ACHN (cell line): ENCODE measurements at regions not wholly inside any gene's neighbourhood (a gene's known extent, or its start where the extent isn't known, plus 50 kb on each side); places are given as distances from the start of the nearest gene placed in this dataset.

Experiments used
- DNase-seq: peaks from one replicate; pipeline ENCODE4 v3.0.0-alpha.2; 2015
- in situ Hi-C: cut with HindIII; loops from 2 replicates; pipeline ENCODE4 v1.10.0; 2017; ENCODE audit warnings: low sequenced_read_pairs, low pct_ligation_motif_present, low pct_unique_long_range_greater_than_20kb

DNA sequence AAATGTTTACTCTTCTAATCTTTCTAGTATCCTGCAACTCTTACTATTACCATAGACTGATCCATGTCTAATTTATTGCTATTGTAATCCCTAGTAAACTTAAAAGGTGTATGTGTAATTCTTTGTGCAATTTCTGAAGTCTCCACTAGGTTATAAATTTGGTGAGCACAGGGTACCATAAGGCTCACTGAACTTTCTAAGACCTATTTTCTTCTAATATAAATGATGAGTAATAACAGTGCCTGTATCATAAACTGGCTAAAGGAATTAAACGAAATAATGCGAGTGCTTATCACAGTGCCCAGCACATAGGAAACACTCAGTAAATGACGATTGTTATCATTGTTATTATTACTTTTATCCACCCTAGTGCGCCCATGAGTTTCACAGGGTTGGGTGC, 119.1 kb downstream of the KLF12 start:
- in situ Hi-C loops: no loop called here
- DNase-seq: peak; percentile 9

DNA sequence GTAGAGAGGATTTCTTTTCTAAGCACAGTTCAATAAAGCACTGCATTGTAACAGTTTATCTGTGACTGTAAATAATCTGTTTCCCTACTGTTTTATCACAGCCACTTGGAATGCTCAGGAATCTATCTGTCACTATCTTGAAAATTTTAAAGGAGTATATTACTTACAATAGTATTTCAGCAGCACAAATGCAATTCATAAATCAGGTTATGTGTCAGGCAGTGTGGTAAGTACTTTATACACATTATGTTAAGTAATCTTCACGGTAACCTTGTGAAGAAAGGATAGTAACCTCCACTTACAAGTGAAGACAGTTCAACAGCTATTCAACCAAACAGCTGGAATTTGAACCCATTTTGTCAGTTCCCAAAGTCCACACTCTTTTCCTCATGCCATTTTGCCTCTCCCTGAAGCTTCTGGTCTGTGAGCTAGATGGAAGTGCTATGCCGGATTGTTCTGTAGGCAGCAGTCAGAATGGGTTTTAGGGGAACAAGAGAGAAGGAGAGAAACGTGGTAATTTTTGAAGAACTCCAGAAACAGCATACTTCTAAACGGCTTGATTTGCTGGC, 125.0 kb downstream of the KLF12 start:
- DNase-seq: no peak
- in situ Hi-C loops: no loop called here

DNA sequence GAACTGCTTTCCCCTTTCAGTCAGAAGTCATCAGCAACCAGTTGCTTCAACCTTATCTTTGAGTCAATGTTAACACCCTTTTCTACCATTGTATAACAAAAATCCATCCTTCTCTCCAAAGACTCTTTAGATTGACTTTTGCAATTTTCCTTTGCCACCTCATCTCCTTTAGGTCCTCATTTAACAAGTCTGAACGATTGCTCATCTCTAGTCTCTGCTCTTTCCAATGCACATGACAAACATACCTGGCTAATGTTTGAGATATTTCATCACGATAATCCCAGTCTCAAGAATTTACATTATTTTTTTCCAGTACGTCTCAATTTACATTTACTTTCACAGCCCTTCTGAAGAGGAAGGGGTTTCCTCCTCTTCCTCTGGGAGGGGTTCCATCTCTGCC, 127.5 kb downstream of the KLF12 start:
- in situ Hi-C loops: no loop called here
- no peak for DNase-seq

DNA sequence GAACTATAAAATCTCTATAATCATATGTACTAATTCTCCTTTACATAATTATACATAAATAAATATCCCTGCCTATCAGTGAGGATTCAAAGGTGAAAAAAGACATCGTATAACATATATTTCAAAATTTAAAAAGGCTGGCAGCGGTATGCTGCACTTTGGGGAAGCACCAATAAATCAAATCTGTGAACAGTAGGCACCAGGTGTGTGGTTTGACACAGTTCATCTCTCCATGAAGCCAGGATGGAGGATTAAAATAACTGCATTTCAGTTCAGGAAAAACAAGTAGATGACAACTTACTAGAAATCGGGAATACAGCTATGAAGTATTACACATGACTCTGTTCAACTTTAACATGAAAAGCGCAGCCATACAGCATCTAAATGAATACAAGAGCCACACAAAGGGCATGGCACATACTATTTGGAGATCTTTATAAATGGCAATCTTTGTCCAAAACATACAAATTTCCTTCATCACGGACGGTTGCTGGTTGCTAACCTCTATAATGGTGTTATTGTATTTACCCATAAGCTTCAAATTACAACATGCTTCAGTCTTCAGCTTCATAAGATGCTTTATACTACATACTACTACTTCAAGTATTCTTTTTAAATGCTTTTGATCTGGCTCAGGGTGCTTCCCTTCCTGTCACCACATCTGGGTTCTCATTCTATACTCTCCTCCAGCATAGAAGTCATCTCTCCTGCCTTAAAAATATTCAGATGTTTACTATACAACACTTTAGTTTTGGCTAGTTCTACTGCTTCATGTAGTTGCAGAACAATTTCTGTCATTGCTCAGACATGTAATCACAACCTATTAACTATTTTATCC, 128.7 kb downstream of the KLF12 start:
- in situ Hi-C loops: no loop called here
- no peak for DNase-seq

DNA sequence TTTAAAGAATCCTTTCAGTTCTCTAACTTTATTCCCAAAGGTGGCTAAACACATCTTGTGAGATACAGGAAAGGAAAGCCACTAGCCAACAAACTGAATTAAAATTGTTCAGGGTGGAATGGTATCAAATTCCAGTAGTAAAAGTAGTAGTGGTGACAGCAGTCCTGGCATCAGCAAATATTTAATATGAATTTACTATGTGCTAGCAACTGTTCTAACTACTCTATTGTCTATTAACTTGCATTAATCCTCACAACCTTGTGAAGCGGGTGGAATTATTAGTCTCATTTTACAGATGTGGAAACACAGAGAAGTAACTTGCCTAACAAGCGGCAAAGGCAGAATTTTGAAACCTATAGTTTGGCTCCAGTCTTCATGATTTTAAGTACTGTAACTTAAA, 130.1 kb downstream of the KLF12 start:
- in situ Hi-C loops: no loop called here
- DNase-seq: no peak

DNA sequence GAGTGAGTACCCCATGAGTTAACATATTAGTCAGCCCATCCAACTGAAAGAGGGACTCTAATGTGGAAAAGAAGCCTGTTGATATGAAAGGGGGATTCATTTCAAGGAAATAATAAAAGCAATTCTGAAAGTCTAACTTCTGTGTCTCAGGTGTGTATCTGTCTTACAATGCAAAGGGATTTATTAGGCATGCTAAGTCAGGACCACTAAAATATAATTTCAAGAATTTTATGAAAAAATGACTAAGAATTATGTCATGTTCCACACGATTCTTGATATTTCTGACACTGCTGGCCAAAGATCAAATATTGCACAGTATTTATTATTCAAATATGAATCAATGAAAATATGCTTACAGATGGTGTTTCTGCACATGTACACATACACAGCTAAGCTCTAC, 130.8 kb downstream of the KLF12 start:
- DNase-seq: no peak
- in situ Hi-C loops: no loop called here

DNA sequence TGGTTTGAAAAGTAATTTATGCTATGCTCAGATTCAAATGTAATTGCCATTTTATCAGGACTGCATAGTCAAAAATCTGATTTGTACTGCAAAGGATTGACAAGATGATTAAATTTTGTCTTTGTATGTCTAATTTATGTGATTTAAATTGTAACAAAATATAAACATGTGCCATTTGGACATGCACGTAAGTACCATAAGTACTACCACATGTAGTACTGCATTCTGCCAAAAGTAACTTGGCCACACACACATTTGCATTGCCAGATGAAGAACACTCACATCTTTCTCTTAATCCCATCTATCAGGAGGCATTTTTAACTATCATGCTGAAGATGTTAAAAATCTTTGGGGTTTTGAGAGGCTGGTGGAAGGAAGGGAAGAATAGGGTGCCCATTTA, 133.3 kb downstream of the KLF12 start:
- in situ Hi-C loops: no loop called here

DNA sequence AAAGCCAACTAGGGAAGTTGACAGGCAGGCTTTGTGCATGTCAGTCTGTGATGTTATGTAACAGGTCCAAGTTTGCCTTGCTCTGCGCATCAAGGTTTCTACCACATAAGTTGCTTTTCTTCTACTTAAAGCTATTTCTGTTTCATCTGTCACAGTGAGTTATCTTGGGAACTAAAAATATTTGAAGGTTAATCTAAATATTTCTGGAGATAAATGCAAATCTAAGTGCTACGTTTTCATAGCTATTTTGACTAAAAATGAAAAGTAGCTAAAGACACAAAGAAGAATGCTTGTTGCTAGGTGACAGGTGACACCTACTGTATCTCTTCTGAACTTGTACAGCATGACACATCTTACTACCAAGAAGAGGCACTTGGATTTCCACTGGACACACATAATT, 135.6 kb downstream of the KLF12 start:
- in situ Hi-C loops: no loop called here
- DNase-seq: no peak

More for the DNA sequence above, 133.3 kb downstream of the KLF12 start:
- no peak for DNase-seq

DNA sequence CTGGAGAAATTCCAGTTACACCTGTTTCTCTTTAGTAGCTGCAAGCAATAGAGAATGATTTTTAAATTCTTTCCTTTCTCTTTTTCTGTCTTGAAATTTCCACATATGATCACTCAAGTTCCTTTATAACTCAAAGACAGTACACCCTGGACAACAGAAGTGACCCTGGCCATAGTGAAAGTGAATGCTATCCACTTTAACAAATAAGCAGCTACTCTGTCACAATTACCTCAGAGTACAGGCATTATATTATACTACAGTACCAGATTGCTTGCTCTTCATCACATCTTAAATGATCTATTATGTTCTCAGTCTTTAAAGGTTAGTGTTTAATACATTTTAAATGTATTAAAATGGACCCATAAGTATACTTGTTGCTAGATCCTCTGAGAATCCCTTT, 136.2 kb downstream of the KLF12 start:
- DNase-seq: no peak
- in situ Hi-C loops: no loop called here

DNA sequence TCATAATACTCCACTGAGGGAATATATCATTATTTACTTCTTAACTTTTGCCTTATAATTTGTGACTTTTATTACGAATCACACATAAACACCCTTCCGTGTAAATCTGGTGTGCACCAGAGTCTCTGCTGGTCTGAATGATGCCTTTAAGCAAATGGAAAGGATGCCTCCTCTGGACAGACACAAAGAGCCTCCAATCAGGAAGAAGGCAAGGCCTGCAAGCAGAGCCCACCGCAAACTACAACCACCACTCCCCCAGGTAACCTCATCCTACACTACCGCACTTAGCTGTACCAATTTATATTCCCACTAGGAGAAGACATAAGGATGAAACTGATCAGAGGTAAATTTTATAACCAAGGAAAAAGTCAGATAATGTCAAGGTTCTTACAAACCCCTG, 137.6 kb downstream of the KLF12 start:
- in situ Hi-C loops: no loop called here
- DNase-seq: no peak

DNA sequence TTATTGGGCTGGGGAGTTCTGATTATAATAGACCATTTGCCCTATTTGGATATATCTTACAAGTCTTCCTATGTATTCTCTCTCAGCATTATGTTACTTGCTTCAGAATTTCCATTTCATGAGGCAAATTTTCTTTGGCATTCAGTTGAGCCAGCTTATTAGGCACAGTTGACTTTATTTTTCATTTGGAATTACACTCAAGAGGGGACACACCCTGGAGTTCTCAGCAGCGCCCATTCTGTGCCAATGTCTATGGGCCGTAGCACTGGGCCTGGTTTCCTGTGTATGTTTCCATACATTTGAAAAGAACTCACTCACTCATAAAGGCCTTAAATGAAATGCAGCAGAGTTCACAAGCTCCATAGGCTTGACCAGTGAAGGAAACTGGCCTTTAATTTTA, 138.5 kb downstream of the KLF12 start:
- in situ Hi-C loops: no loop called here
- no peak for DNase-seq

DNA sequence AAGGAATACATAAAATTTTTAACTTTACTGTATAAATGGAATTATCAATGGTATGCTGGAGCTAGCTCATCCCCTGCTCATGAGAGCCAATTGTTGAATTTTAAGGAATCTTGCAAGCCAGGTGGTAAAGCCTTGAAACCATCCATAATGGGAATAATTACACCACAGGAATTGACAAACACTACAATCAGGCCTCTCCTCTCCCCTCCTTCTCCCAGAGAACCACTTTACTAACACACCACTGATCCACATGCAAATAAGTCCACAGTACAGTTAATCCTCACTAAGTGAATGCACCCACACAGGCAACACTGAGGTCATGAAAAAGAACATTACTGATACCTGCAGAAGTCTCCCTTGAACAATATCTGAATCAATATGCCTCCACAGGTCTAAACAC, 140.5 kb downstream of the KLF12 start:
- DNase-seq: no peak
- in situ Hi-C loops: no loop called here

DNA sequence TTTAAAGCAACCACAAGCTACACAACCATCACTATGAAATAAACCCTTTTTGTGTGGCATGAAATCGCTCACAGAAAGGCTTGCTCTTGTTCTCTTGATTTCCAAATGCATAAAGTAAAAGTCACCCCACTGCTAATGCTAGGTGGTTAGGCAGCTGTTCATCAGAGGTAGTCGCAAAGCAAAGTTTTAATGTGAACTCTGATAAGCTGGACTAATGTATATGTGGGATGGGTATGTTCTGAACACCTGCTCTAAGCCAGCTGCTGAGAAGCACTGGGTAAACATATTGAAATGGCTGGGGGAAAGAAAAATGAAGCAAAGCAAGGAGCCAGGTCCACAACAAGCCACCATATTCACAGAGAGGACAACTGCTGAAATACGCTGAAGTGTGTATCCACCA, 142.3 kb downstream of the KLF12 start:
- no peak for DNase-seq
- in situ Hi-C loops: no loop called here

DNA sequence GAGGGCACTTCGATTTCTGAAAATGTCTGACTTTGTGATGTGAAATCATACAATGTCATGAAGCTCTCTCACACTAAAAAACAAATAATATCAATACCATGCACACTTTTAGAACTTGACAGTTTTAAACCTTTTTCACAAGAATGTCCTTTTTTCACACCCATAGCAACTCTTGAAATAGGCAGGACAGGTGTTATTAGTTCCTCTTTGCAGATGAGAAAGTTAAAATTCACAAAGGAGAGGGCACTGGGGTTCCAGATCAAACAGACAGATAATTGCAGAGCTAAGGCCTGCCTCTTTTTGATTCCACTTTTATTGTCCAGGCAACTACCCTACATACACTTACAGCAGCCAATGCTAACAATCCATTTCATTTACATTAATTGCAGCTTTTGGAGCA, 142.8 kb downstream of the KLF12 start:
- no peak for DNase-seq
- in situ Hi-C loops: no loop called here

DNA sequence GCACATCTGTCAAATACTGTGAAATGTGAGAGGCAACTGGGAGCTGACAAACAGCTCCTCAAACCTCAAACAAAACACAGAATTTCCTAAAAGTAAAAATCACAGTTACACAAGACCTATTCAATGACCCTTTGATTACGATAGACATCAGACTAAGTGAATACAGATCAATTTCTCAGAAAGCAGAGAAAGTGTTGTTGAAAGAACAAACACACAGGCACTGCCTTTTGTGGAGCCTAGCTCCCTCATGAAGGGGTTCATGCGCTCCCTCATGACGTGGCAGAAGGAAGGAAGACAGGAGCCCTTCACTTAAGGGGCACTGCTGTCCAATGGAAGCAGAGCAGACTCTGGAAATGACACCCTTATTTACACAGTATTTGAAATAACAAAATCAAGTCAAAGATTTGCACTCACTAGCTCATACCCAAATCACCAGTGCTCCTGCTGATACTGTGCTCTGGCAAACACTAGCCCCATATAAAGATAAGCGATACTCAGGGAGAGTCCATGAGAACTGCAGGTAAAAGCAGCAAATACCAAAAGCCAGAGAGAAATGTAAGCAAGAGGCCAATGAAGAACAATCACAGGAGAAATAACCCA, 144.9 kb downstream of the KLF12 start:
- no peak for DNase-seq
- in situ Hi-C loops: no loop called here

DNA sequence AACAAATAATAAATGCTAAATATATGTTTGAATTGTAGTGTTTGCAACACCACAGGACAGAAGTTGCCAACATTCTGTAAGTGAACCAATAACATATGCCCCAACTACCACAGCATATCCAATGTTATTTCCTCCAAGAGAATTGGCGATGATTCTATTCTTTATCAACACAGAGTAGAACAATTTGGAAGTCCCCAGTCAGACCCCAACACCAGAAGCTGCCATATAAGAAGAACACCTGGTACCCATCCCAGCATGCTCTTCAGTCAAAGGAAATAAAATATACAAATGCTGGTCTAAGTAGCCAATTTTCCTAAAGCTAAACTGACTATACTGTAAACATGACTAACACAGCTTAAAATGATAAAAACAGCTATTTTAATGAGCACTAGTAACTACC, 145.7 kb downstream of the KLF12 start:
- in situ Hi-C loops: no loop called here
- DNase-seq: no peak

DNA sequence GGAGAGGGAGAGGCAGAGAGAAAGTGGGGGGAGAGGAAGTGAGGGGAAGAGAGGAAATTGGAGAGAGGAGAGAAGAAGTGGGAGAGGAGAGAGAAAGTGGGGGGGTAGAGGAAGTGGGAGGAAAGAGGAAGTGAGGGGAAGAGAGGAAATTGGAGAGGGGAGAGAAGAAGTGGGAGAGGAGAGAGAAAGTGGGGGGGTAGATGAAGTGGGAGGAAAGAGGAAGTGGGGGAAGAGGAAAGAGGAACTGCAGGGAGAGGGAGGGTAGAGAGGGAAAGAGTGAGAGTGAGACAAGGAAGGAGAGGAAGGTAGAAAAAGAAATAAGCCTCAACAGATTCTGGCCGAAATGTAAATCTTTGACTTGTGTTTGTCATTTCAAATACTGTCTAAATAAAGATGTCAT, 146.6 kb downstream of the KLF12 start:
- in situ Hi-C loops: no loop called here
- no peak for DNase-seq

DNA sequence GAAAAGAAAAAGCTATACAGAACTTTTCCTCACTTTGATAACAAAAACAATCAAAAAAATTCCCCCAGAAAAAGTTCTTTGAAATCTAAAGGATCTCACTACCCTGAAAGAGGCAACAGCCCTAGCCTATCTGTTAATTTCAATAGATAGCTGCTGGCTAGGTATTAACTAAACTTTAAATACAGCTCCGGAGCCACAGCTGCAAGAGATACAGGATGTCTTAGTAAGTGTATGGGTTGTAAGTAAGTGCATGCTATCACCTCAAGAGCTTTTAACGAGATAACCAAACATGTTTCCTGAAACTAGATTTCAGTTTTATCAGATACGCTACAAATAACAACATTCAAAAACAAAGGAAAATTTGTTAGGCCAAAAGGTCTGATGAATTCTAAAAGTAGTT, 148.4 kb downstream of the KLF12 start:
- in situ Hi-C loops: no loop called here
- no peak for DNase-seq

DNA sequence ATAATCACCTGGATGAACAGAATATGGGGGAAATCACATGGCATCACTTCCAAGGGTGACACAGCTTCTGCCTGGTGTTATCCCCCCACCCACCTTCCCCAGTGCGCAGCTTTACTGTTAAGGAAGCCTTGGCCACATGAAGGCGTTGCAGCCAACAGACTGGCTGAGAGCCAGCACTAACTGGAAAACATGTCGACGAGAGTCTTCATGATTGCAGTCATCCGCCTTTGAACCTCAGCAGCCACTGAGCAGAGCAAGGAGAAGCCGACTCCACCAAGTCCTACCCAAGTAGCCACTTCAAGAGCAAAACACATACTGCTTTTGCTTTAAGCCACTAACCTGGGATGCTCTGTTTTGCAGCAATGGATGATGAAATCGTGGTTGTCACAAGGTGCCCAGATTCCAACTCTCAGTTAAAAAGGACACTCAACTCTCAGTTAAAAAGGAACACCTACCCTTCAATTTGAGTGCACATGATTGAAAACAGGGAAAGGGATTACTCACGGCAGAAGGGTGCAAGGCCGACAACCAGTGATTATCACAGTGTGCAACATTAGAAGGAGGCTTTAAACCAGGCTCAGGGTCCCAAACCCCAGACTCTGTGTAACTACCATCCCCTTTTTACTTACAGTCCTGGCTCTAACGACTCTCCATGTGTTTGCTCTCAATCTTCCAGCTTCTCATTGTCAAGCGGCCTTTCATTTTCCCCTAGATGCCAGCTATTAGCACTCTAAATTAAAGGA, 149.1 kb downstream of the KLF12 start:
- in situ Hi-C loops: no loop called here
- DNase-seq: no peak
